Right cardiac atrium (tissue), 5 donors: ENCODE measurements at regions not wholly inside any gene's neighbourhood (a gene's known extent, or its start where the extent isn't known, plus 50 kb on each side); places are given as distances from the start of the nearest gene placed in this dataset.

Source experiments
- ATAC-seq, 2 donors: fragments of 200-7000 bp; cut with Tn5 transposase; one replicate each; pipeline versions ENCODE4 v1.8.0 to v1.9.1; 2020; ENCODE audit warnings: moderate library complexity in 2 of 2, mild to moderate bottlenecking in 1 of 2
- DNase-seq, 3 donors: peaks; one replicate each; pipeline ENCODE4 v3.0.0-alpha.2; 2020
- H3K27ac ChIP-seq: one replicate; pipeline ENCODE4 v1.5.1; 2013; ENCODE audit warnings: mild to moderate bottlenecking, low read length, control low read depth, moderate library complexity
- H3K27me3 ChIP-seq: one replicate; pipeline ENCODE4 v1.6.1; 2013; ENCODE audit not compliant: control insufficient read depth, insufficient read depth
- H3K4me1 ChIP-seq: one replicate; pipeline ENCODE4 v1.6.1; 2013; ENCODE audit warnings: low read length; ENCODE audit not compliant: control insufficient read depth, insufficient read depth
- H3K4me3 ChIP-seq: one replicate; pipeline ENCODE4 v1.5.1; 2013; ENCODE audit warnings: low read length, control low read depth
- H3K9me3 ChIP-seq: one replicate; pipeline ENCODE4 v1.6.1; 2013; ENCODE audit warnings: low read length; ENCODE audit not compliant: control insufficient read depth
- WGBS: extraction: QIAGEN DNeasy Blood & Tissue Kit; methylation state at CpG from one replicate; pipeline ENCODE4 v1.1.7; 2013; 5-methylcytosine and 5-hydroxymethylcytosine counted together
- intact Hi-C, 4 donors: fragments of 100-400 bp; cut with DNase I; formaldehyde crosslinking; loops; one replicate each; pipeline versions ENCODE4 v1.11.0 to v1.14.0; 2022 to 2023
- donor health status: healthy with polysubstance abuse.
- donor health status: DM: no; HTN: yes; CAD: no.
- donor health status: DM: no; HTN: no; CAD: no.
- donor health status: DM: no; HTN: yes; CAD: no; lungs with severe emphysema.
- donor health status: DM: yes; HTN: yes; CAD: no.

DNA sequence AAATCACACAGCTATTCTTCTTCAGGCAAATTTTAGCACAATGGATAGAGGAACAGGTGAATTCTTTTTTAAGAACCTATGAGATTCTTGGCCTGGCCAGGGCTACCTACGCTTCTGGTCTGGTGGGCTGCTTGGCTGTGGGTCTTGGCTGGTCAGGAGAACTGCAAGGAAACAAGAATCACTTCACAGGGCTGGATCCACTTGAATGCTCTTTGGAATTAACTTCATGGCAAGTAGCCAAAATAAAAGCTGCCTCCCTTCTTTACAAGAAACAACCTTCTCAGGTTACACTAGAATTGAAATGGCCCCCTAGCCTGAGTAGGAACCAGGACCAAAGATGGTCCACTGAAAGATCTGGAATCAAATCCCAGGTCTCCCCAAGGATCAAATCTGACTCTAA, 519.1 kb downstream of the IQCM start:
- Histone ChIP-seq H3K4me3 (no peak overlapping the region), H3K27ac (no peak overlapping the region), H3K27me3 (no peaks in the 10 kb centered on the region), H3K9me3 (no peaks in the 10 kb centered on the region), H3K4me1 (peaks cover under 1% of the 10 kb centered on the region)
- 73% methylated on average over 1 of the region's 1 CpG for WGBS
- no peak for DNase-seq
- ATAC-seq = no peak
- intact Hi-C loops = no loop called here

DNA sequence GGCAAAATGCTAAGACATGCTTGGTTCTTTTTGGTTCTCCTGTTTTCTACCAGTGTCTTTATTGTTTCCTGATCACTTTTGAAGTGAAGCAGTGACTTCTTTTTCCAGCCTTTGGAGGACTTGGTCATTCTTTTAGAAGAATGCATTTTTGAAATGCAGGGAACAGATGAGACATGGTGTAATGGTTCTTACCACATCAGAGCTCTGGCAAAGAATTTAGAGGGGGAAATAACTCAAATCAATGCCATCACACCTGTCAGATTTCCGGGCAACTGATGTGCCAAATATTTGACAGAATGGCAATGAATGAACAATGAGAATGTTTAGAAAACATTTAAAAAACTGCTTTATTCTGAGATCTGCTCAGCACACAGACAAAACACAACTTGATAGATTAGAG, 519.6 kb downstream of the IQCM start:
- WGBS = 89% methylated on average over 1 of the region's 1 CpG
- Histone ChIP-seq H3K4me3 (no peak overlapping the region), H3K27me3 (no peaks in the 10 kb centered on the region), H3K27ac (no peak overlapping the region), H3K9me3 (no peaks in the 10 kb centered on the region), H3K4me1 (peaks cover 2% of the 10 kb centered on the region)
- no peak for DNase-seq
- intact Hi-C loops = no loop called here
- ATAC-seq = no peak

DNA sequence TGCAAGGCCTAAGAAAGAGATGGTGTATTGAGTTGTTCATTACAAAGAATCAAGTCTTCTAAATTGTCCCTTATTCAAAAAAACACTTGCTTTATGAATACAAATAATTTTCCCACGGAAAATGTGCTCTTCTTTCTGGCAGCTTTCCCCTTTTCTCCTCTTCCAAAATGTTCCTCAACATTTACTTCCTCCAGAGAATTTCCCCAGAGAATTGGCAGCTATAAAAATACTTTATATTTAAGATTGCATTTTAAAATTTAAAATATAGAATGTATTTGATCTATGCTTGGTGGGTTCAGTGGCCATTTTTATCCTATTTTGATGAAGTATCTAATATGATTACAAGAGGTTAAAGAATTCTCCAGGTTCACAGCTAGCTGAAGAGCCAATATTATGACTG, 521.0 kb downstream of the IQCM start:
- ATAC-seq (no peak), DNase-seq (no peak)
- WGBS = 51% methylated on average over 1 of the region's 1 CpG
- intact Hi-C loops = no loop called here
- no peaks in the 10 kb centered on the region for H3K27me3 ChIP-seq
- H3K27ac ChIP-seq = no peak overlapping the region
- peaks cover 2% of the 10 kb centered on the region for H3K4me1 ChIP-seq
- no peak overlapping the region for H3K4me3 ChIP-seq
- no peaks in the 10 kb centered on the region for H3K9me3 ChIP-seq

DNA sequence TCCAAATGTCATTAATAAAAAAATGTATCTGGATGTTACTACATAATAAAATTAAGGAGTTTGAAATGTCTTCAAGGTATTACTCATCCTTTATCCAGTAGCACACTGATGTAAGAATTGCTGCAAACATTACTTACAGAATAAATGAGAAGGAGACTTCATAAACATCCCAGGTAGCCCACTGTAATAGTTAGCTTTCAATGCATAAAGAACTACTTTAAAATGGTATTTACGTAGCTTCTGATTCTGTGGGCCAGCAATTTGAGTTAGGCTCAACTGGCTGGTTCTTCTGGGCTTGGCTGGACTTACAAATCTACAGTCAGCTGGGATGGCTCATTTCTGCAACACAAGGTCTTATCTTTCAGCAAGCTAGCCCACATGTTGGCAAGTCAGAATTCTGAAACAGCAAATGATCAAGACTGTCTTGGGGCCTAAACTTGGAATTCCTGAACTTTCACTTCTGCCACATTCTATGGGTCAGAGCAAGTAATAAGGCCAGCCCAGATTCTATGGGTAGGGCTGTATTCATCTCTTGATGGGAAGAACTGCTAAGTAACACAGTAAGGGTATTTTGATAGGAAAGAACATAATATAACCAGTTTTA, 522.5 kb downstream of the IQCM start:
- Histone ChIP-seq H3K4me1 (peaks cover 2% of the 10 kb centered on the region), H3K27me3 (no peaks in the 10 kb centered on the region), H3K27ac (no peak overlapping the region), H3K4me3 (no peak overlapping the region), H3K9me3 (no peaks in the 10 kb centered on the region)
- ATAC-seq (peak in 1 of 2 donors; percentile 61), DNase-seq (peak in 1 of 3 donors; percentile 19)
- intact Hi-C loops = no loop called here
- WGBS = 68% methylated on average over 1 of the region's 1 CpG

DNA sequence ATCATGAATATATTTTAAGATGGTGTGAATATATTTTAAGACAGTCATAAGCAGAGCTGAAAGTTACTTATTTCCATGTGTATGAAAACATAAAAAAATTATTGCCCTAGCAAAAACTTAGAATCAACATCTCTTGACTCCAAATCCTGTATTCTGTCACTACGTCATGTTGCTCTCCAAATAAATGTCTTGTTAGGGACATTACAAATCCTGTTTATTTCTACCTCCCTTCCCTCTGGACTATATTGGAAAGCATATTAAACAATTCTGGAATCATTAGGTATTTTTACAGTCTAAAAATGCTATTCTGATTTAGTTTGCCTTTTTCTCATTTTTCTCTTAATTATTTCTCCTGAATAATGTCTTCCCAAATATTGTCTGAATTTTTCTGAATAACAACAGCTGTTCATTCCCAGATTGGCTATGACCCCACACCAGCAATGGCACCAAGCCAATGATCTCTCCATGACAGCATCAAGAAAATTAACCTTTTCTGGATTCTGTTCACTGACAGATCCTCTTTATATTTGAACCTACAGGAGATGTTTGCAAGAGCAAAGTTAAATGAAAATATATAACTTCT, 523.1 kb downstream of the IQCM start:
- no peaks in the 10 kb centered on the region for H3K9me3 ChIP-seq
- ATAC-seq = no peak
- no peak overlapping the region for H3K27ac ChIP-seq
- intact Hi-C loops = no loop called here
- no peaks in the 10 kb centered on the region for H3K27me3 ChIP-seq
- no peak overlapping the region for H3K4me3 ChIP-seq
- WGBS = 47% methylated on average over 1 of the region's 1 CpG
- peak; percentile 17 to 57 (median 44) for DNase-seq
- H3K4me1 ChIP-seq = peaks cover 2% of the 10 kb centered on the region

- ATAC-seq = no peak
- Histone ChIP-seq H3K9me3 (no peaks in the 10 kb centered on the region), H3K4me3 (no peak overlapping the region), H3K27me3 (no peaks in the 10 kb centered on the region), H3K4me1 (peaks cover 2% of the 10 kb centered on the region), H3K27ac (no peak overlapping the region)
- intact Hi-C loops = no loop called here
- 17% methylated on average over 1 of the region's 1 CpG for WGBS
- DNase-seq = peak; percentile 15 to 53 (median 50)
Measured at GRCh38 chr4:149291463-149291862, 524.2 kb downstream of the IQCM start.

GRCh38 chr4:149280806-149281205, 534.8 kb downstream of the IQCM start:
- Histone ChIP-seq H3K9me3 (no peaks in the 10 kb centered on the region), H3K27me3 (no peaks in the 10 kb centered on the region), H3K4me3 (no peak overlapping the region), H3K27ac (no peak overlapping the region), H3K4me1 (peaks cover 3% of the 10 kb centered on the region)
- DNase-seq = no peak
- no peak for ATAC-seq
- 33% methylated on average over 3 of the region's 3 CpGs for WGBS
- intact Hi-C loops = no loop called here

DNA sequence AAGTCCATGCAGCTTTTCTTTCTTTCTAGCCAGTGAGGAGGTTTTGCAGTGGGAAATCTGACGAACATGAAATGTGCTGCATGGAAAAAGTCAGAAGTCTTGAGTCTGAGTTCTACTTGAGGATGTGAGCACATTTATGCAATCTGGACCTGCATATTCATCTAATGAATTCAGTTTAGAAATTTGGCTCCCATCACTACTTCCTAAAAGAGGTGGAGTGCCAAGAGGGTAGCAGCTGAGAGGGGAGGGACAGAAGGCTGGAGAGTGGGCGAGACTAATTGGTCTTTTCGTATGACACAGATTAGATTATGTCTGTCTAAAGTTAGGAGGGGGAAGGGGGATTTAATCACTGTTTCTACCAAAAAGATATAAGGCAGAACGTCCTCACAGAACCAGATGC, 535.9 kb downstream of the IQCM start:
- intact Hi-C loops = no loop called here
- no peaks in the 10 kb centered on the region for H3K27me3 ChIP-seq
- H3K4me3 ChIP-seq = no peak overlapping the region
- 18% methylated on average over 4 of the region's 4 CpGs for WGBS
- no peak overlapping the region for H3K27ac ChIP-seq
- DNase-seq = no peak
- no peaks in the 10 kb centered on the region for H3K9me3 ChIP-seq
- ATAC-seq = peak; percentile 60 to 77
- peaks cover 3% of the 10 kb centered on the region for H3K4me1 ChIP-seq

DNA sequence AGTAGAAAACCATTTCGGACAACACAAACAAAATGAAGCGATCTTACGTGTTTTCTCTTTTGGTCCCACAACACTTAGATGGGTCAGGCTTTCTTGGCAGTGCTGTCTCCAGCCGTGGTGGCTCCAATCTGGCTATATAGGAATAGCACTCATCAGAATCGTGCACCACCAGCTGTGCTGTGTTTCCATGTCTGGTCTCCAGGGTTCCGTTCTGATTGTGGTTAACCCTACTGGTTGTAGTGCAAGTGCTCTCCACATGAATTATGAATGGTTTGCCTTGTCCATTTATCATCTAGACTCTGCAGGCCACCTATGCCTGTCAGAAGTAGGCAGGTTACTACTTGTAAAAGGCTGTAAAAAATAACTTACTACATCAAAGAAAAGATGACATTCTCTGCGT, 536.3 kb downstream of the IQCM start:
- Histone ChIP-seq H3K27ac (no peak overlapping the region), H3K9me3 (no peaks in the 10 kb centered on the region), H3K4me3 (no peak overlapping the region), H3K27me3 (no peaks in the 10 kb centered on the region), H3K4me1 (peaks cover 3% of the 10 kb centered on the region)
- DNase-seq (no peak), ATAC-seq (peak in 1 of 2 donors; percentile 60)
- intact Hi-C loops = no loop called here
- WGBS = 61% methylated on average over 7 of the region's 7 CpGs

- intact Hi-C loops = no loop called here
- Histone ChIP-seq H3K27me3 (no peaks in the 10 kb centered on the region), H3K4me1 (peaks cover 3% of the 10 kb centered on the region), H3K27ac (no peak overlapping the region), H3K4me3 (no peak overlapping the region), H3K9me3 (no peaks in the 10 kb centered on the region)
- ATAC-seq (no peak), DNase-seq (no peak)
- WGBS = 94% methylated on average over 2 of the region's 2 CpGs
Measured at GRCh38 chr4:149277705-149278104, 537.9 kb downstream of the IQCM start.

- 94% methylated on average over 1 of the region's 1 CpG for WGBS
- DNase-seq (no peak), ATAC-seq (no peak)
- no peak overlapping the region for H3K4me3 ChIP-seq
- H3K9me3 ChIP-seq = no peaks in the 10 kb centered on the region
- intact Hi-C loops = no loop called here
- no peak overlapping the region for H3K27ac ChIP-seq
- H3K27me3 ChIP-seq = no peaks in the 10 kb centered on the region
- no peaks in the 10 kb centered on the region for H3K4me1 ChIP-seq
Measured at GRCh38 chr4:149269835-149270234, 545.8 kb downstream of the IQCM start.

DNA sequence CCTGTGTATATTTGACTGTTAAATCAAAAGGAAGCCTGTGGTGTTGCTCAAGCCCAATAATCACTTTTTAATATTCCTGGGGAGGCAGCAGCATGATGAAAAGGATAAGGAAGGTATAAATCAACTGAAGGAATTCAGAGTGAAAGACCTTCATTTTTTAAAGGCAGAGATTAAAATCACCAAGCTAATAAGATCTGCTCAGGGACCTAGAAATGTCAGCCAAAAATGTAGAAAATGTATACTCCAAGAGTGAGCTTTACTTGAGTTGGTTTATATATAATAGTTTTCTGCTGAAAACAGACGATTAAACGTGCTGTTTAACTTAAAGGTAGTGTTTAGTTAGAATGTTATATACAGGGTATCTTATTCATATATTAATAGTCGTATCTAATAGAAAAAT, 549.3 kb downstream of the IQCM start:
- no peak overlapping the region for H3K27ac ChIP-seq
- ATAC-seq (no peak), DNase-seq (no peak)
- intact Hi-C loops = no loop called here
- H3K9me3 ChIP-seq = no peaks in the 10 kb centered on the region
- no peaks in the 10 kb centered on the region for H3K4me1 ChIP-seq
- H3K4me3 ChIP-seq = no peak overlapping the region
- H3K27me3 ChIP-seq = no peaks in the 10 kb centered on the region
- WGBS = 87% methylated on average over 3 of the region's 3 CpGs
